GM12878 (cell line): ENCODE measurements at regions not wholly inside any gene's neighbourhood (a gene's known extent, or its start where the extent isn't known, plus 50 kb on each side); places are given as distances from the start of the nearest gene placed in this dataset.

Source experiments
- ATAC-seq: fragments of 200-7000 bp; cut with Tn5 transposase; 3 replicates; pipeline ENCODE4 v1.9.1; 2020; ENCODE audit warnings: mild to moderate bottlenecking, moderate library complexity
- BruUV-seq: library from RNA; stranded (reverse); fragments of 400-500 nt; replicated peaks from 2 replicates; lab custom pipeline; 2021; lab: Mats Ljungman, UMichigan
- CTCF ChIA-PET: fragments of 300-600 bp; sonication (Branson Sonifier 250); formaldehyde crosslinking; extraction: SDS; loops from one replicate; lab custom pipeline; 2021; ENCODE audit warnings: inconsistent platforms; lab: Yijun Ruan, JAX
- POLR2A ChIA-PET: fragments of 350-600 bp; formaldehyde crosslinking; extraction: SDS; loops from one replicate; lab custom pipeline; 2021; ENCODE audit warnings: inconsistent platforms; lab: Charles Lee
- RAD21 ChIA-PET: fragments of 300-600 bp; sonication (Branson Sonifier 250); formaldehyde crosslinking; loops from one replicate; lab custom pipeline; 2023; ENCODE audit warnings: antibody characterized with exemption; ENCODE audit not compliant: unreplicated experiment; lab: Charles Lee
- SMC1A ChIA-PET: fragments of 300-600 bp; sonication (Branson Sonifier 250); formaldehyde crosslinking; loops from one replicate; lab custom pipeline; 2023; ENCODE audit not compliant: unreplicated experiment, uncharacterized antibody; lab: Charles Lee
- DNase-seq: peaks from one replicate; pipeline ENCODE4 v3.0.0-alpha.2; 2011; ENCODE audit warnings: low read depth, low spot score
- FAIRE-seq: peaks from 3 replicates; lab custom pipeline; 2011; peaks lifted over from hg19 to GRCh38; lab: Jason Lieb, UNC
- H2AFZ ChIP-seq: 2 replicates; pipeline ENCODE4 v1.6.0; 2011; ENCODE audit warnings: low read depth, low read length, control low read depth; ENCODE audit not compliant: control insufficient read depth
- H3K27ac ChIP-seq: 2 replicates; pipeline ENCODE4 v1.5.1; 2011; ENCODE audit warnings: control low read depth; ENCODE audit not compliant: control insufficient read depth, insufficient read depth
- H3K27me3 ChIP-seq, 2 experiments: replicated peaks in 1 of 2; 2 replicates each; pipeline versions ENCODE4 v1.6.0 to v1.6.1; 2011; ENCODE audit warnings: low read length in 1 of 2; ENCODE audit not compliant: control insufficient read depth in 2 of 2, insufficient read depth in 2 of 2
- H3K36me3 ChIP-seq, 2 experiments: 2 replicates each; pipeline ENCODE4 v1.5.1; 2011; ENCODE audit warnings: low read length in 1 of 2; ENCODE audit not compliant: control insufficient read depth in 2 of 2, insufficient read depth in 2 of 2
- H3K4me1 ChIP-seq: 2 replicates; pipeline ENCODE4 v1.6.1; 2011; ENCODE audit warnings: mild to moderate bottlenecking, low read length, moderate library complexity, mixed read lengths; ENCODE audit not compliant: control insufficient read depth, insufficient read depth
- H3K4me2 ChIP-seq: 2 replicates; pipeline ENCODE4 v1.6.0; 2011; ENCODE audit warnings: control low read depth; ENCODE audit not compliant: control insufficient read depth, insufficient read depth
- H3K4me3 ChIP-seq: fragments of 200-600 bp; sonication (generic); 2 replicates; pipeline ENCODE4 v1.5.1; 2016
- H3K79me2 ChIP-seq: 2 replicates; pipeline ENCODE4 v1.6.0; 2011; ENCODE audit warnings: low read length; ENCODE audit not compliant: control insufficient read depth, insufficient read depth
- H3K9ac ChIP-seq: 2 replicates; pipeline ENCODE4 v1.8.0; 2011; ENCODE audit warnings: low read length, control low read depth, mixed read lengths; ENCODE audit not compliant: control insufficient read depth, insufficient read depth
- H3K9me3 ChIP-seq: replicated peaks from 3 replicates; pipeline ENCODE4 v1.5.1; 2011; ENCODE audit warnings: mild to moderate bottlenecking, low read length; ENCODE audit not compliant: control insufficient read depth, insufficient read depth
- H4K20me1 ChIP-seq: 2 replicates; pipeline ENCODE4 v1.6.0; 2011; ENCODE audit not compliant: control insufficient read depth, insufficient read depth
- BCL11A ChIP-seq: IDR thresholded peaks from 2 replicates; pipeline ENCODE4 v1.6.1; 2011; ENCODE audit warnings: low read depth, low read length
- EP300 ChIP-seq, 2 experiments: fragments of 150-350 bp in 1 of 2; IDR thresholded peaks; 2 replicates each; pipeline ENCODE4 v1.6.1; 2011 to 2012; ENCODE audit warnings: low read depth in 2 of 2, low read length in 2 of 2, borderline replicate concordance in 1 of 2, improper control_type of control experiment in 1 of 2, inconsistent platforms in 1 of 2; ENCODE audit not compliant: control insufficient read depth in 1 of 2
- EZH2 ChIP-seq: IDR thresholded peaks from 2 replicates; pipeline ENCODE4 v1.6.1; 2012; ENCODE audit warnings: low read depth, mild to moderate bottlenecking, control low read depth, inconsistent platforms, low read length, borderline replicate concordance; ENCODE audit not compliant: control insufficient read depth
- MLLT1 ChIP-seq: fragments of 450-650 bp; IDR thresholded peaks from 2 replicates; pipeline ENCODE4 v1.6.1; 2016; ENCODE audit warnings: mild to moderate bottlenecking
- NBN ChIP-seq: fragments of 450-650 bp; IDR thresholded peaks from 2 replicates; pipeline ENCODE4 v1.6.1; 2016
- TCF12 ChIP-seq: IDR thresholded peaks from 2 replicates; pipeline ENCODE4 v1.6.1; 2011; ENCODE audit warnings: low read depth, mild to moderate bottlenecking, low read length
- USF1 ChIP-seq: IDR thresholded peaks from 2 replicates; pipeline ENCODE4 v1.6.1; 2011; ENCODE audit warnings: borderline replicate concordance, low read depth, mild to moderate bottlenecking, moderate library complexity, mixed read lengths, low read length; ENCODE audit not compliant: insufficient read depth; ENCODE audit errors: extremely low read length
- WGBS: methylation state at CpG from one replicate; pipeline ENCODE4 v1.1.6; 2016; ENCODE audit warnings: low lambda C conversion rate; ENCODE audit not compliant: insufficient replicate concordance, insufficient coverage; ENCODE audit errors: missing lambda C conversion rate; 5-methylcytosine and 5-hydroxymethylcytosine counted together
- in situ Hi-C: fragments of 300-500 bp; cut with MboI; formaldehyde crosslinking; loops from 9 replicates; pipeline ENCODE4 v1.14.3; 2018; ENCODE audit warnings: mixed read lengths
- intact Hi-C: fragments of 100-400 bp; cut with micrococcal nuclease; formaldehyde crosslinking; loops from one replicate; pipeline ENCODE4 v1.14.2; 2022; ENCODE audit not compliant: unreplicated experiment

DNA sequence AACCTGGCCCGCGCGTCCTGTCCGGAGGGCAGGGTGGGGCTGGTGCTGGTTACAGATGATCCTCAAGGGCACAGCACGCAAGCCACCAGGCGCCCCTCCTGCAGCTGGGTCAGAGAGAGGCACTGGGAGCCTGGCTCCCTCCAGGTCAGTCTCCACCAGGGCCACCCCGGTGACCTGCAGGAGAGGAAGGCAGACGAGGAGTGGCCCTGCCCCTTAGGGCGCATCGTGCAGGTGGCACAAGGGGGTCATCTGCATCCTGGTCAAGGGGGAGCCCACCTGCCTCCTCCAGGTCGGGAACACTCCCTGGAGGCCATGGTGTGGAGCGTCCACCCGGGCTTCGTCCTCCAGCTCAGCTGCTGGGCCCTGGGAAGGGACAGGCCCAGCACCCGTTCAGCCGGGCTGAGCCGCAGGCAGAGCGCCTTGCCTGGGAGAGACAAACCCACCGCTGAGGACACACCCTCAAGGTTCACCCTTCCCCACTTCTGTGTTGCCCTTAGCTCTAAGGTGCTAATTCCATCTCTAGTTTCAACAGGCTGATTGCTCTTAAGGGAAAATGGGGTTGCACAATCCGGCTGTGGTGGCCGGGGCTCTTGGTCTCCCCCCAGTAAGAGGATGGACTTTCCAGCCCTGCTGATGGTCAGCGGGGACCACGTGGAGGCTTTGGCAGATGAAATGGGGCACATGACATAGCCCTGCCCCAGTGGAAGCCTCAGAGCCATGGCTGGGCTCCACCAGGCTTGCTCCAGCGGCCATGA lies 63.2 kb downstream of the SIK1 start:
- in situ Hi-C loops: no loop called here
- H4K20me1 ChIP-seq: no peaks in the 10 kb centered on the region
- H2AFZ ChIP-seq: no peak overlapping the region
- no peak overlapping the region for H3K4me2 ChIP-seq
- no peaks in the 10 kb centered on the region; a peak in 1 of 4 replicates for H3K27me3 ChIP-seq
- FAIRE-seq (no peak), DNase-seq (no peak)
- RAD21 ChIA-PET: no interaction called here
- BruUV-seq: no TSS peak
- no peaks in the 10 kb centered on the region for H3K9me3 ChIP-seq
- SMC1A ChIA-PET: no interaction called here
- CTCF ChIA-PET: no interaction called here
- H3K4me3 ChIP-seq: no peak overlapping the region
- no peak overlapping the region for H3K27ac ChIP-seq
- intact Hi-C loops: no loop called here
- H3K79me2 ChIP-seq: no peaks in the 10 kb centered on the region
- H3K36me3 ChIP-seq: no peaks in the 10 kb centered on the region
- 88% methylated on average over 23 of the region's 24 CpGs for WGBS
- POLR2A ChIA-PET: interaction anchor here (1.1 kb wide), 1 partner anchor 11 kb away, joined by 3 read pairs; no protein-coding TSS in a partner anchor
- H3K9ac ChIP-seq: no peak overlapping the region
- peaks cover 42% of the 10 kb centered on the region for H3K4me1 ChIP-seq
- TF ChIP-seq EZH2 (no peak), MLLT1 (no peak), NBN (no peak)
- TF ChIP-seq, all 136 proteins: peak for 0
- no peak for ATAC-seq

- no TSS peak for BruUV-seq
Measured at GRCh38 chr21:43362915-43363314, 64.0 kb downstream of the SIK1 start.

More at GRCh38 chr21:43362915-43363314, 64.0 kb downstream of the SIK1 start:
- H2AFZ ChIP-seq: peak overlapping the region; percentile 20; the same call in 1 of the 2 replicates
- H3K4me2 ChIP-seq: peak overlapping the region; percentile 84
- SMC1A ChIA-PET: no interaction called here
- H4K20me1 ChIP-seq: no peaks in the 10 kb centered on the region
- 18% methylated on average over 13 of the region's 13 CpGs for WGBS
- peaks cover 41% of the 10 kb centered on the region for H3K4me1 ChIP-seq
- DNase-seq (no peak), FAIRE-seq (no peak), ATAC-seq (peak; percentile 28)
- H3K79me2 ChIP-seq: no peaks in the 10 kb centered on the region
- RAD21 ChIA-PET: no interaction called here
- no peak overlapping the region for H3K4me3 ChIP-seq
- peak; percentile 15; the same call in 1 of the 2 replicates for TF ChIP-seq BCL11A
- no peak for TF ChIP-seq USF1
- 0 out of 2 replicates have a peak, but pooled peaks have one; percentile 28 for TF ChIP-seq TCF12
- TF ChIP-seq EP300 (IDR thresholded peaks at IDR 0.05; ENCODE audit: borderline replicate concordance in 1 of 2, control insufficient read depth in 1 of 2, low read depth in 2 of 2, low read length in 2 of 2): 0 out of 4 replicates have a peak, but pooled peaks of 1 of the 2 experiments have one; percentile 17
- H3K9me3 ChIP-seq: no peaks in the 10 kb centered on the region
- CTCF ChIA-PET: no interaction called here
- peak overlapping the region; percentile 55 for H3K9ac ChIP-seq
- no peaks in the 10 kb centered on the region; a peak in 1 of 4 replicates for H3K27me3 ChIP-seq
- POLR2A ChIA-PET: no interaction called here
- in situ Hi-C loops: no loop called here
- peak overlapping the region; percentile 77 for H3K27ac ChIP-seq
- no peaks in the 10 kb centered on the region for H3K36me3 ChIP-seq
- intact Hi-C loops: no loop called here
